GM18907 (cell line): ENCODE measurements at regions not wholly inside any gene's neighbourhood (a gene's known extent, or its start where the extent isn't known, plus 50 kb on each side); places are given as distances from the start of the nearest gene placed in this dataset.

Experiments
- ATAC-seq: cut with Tn5 transposase; IDR thresholded peaks from one replicate; pipeline ENCODE4 v1.9.1; 2021; ENCODE audit warnings: mild to moderate bottlenecking, moderate library complexity; ENCODE audit not compliant: unreplicated experiment

- ATAC-seq: no peak
These were observed 359.4 kb upstream of the RIOK2 start for GRCh38 chr5:97542469-97542868.

GRCh38 chr5:97543166-97543565 is 360.1 kb upstream of the RIOK2 start:
- no peak for ATAC-seq

- no peak for ATAC-seq
These were observed 361.2 kb upstream of the RIOK2 start for GRCh38 chr5:97544240-97544639.

- no peak for ATAC-seq
These were observed 361.6 kb upstream of the RIOK2 start for GRCh38 chr5:97544678-97545077.

GRCh38 chr5:97545446-97545845 is 362.4 kb upstream of the RIOK2 start:
- ATAC-seq: no peak

GRCh38 chr5:97545886-97546535 is 363.0 kb upstream of the RIOK2 start:
- no peak for ATAC-seq

GRCh38 chr5:97547430-97547829 is 364.4 kb upstream of the RIOK2 start:
- ATAC-seq: no peak

GRCh38 chr5:97547999-97548738 is 365.1 kb upstream of the RIOK2 start:
- ATAC-seq: peak; percentile 83

- ATAC-seq: no peak
These were observed 365.7 kb upstream of the RIOK2 start for GRCh38 chr5:97548739-97549080.

GRCh38 chr5:97549496-97549895 is 366.4 kb upstream of the RIOK2 start:
- ATAC-seq: no peak

- ATAC-seq: no peak
These were observed 367.1 kb upstream of the RIOK2 start for GRCh38 chr5:97550164-97550563.

GRCh38 chr5:97550818-97551217 is 367.8 kb upstream of the RIOK2 start:
- ATAC-seq: no peak

- ATAC-seq: no peak
These were observed 370.8 kb upstream of the RIOK2 start for GRCh38 chr5:97553604-97554452.

- ATAC-seq: no peak
These were observed 372.1 kb upstream of the RIOK2 start for GRCh38 chr5:97554977-97555643.

GRCh38 chr5:97555644-97555981 is 372.6 kb upstream of the RIOK2 start:
- ATAC-seq: no peak

GRCh38 chr5:97559827-97560598 is 377.0 kb upstream of the RIOK2 start:
- ATAC-seq: no peak

GRCh38 chr5:97560599-97560993 is 377.5 kb upstream of the RIOK2 start:
- ATAC-seq: no peak

- no peak for ATAC-seq
These were observed 380.1 kb upstream of the RIOK2 start for GRCh38 chr5:97563050-97563657.

GRCh38 chr5:97568382-97568781 is 385.3 kb upstream of the RIOK2 start:
- no peak for ATAC-seq

GRCh38 chr5:97570242-97570641 is 387.2 kb upstream of the RIOK2 start:
- ATAC-seq: no peak
